Left forelimb (tissue), 1 donor: ENCODE measurements at regions not wholly inside any gene's neighbourhood (a gene's known extent, or its start where the extent isn't known, plus 50 kb on each side); places are given as distances from the start of the nearest gene placed in this dataset.

Source experiments
- DNase-seq: peaks from one replicate; pipeline ENCODE4 v3.0.0-alpha.2; 2018; ENCODE audit warnings: low spot score

- no peak for DNase-seq
These were observed 249.2 kb upstream of the ANKRD55 start for GRCh38 chr5:56482363-56482762.

- DNase-seq, result peak; percentile 78
These were observed 248.6 kb upstream of the ANKRD55 start for GRCh38 chr5:56481428-56482357.

GRCh38 chr5:56480705-56481427 lies 247.7 kb upstream of the ANKRD55 start:
- DNase-seq, result peak; percentile 90

- no peak for DNase-seq
These were observed 247.1 kb upstream of the ANKRD55 start for GRCh38 chr5:56480078-56480704.

GRCh38 chr5:56479696-56480077 lies 246.6 kb upstream of the ANKRD55 start:
- DNase-seq, result no peak

- no peak for DNase-seq
These were observed 246.0 kb upstream of the ANKRD55 start for GRCh38 chr5:56479126-56479525.

- no peak for DNase-seq
These were observed 244.9 kb upstream of the ANKRD55 start for GRCh38 chr5:56478062-56478461.

- DNase-seq, result no peak
These were observed 243.3 kb upstream of the ANKRD55 start for GRCh38 chr5:56476487-56476856.

GRCh38 chr5:56475689-56476486 lies 242.8 kb upstream of the ANKRD55 start:
- DNase-seq, result no peak

- no peak for DNase-seq
These were observed 238.6 kb upstream of the ANKRD55 start for GRCh38 chr5:56471707-56472106.

- no peak for DNase-seq
These were observed 236.9 kb upstream of the ANKRD55 start for GRCh38 chr5:56470007-56470406.

GRCh38 chr5:56468277-56468676 lies 235.1 kb upstream of the ANKRD55 start:
- no peak for DNase-seq

- DNase-seq, result no peak
These were observed 234.1 kb upstream of the ANKRD55 start for GRCh38 chr5:56467176-56467717.

- DNase-seq, result no peak
These were observed 233.1 kb upstream of the ANKRD55 start for GRCh38 chr5:56466136-56466816.

GRCh38 chr5:56465769-56466135 lies 232.6 kb upstream of the ANKRD55 start:
- DNase-seq, result no peak

- no peak for DNase-seq
These were observed 232.0 kb upstream of the ANKRD55 start for GRCh38 chr5:56464935-56465768.

GRCh38 chr5:56463944-56464571 lies 230.9 kb upstream of the ANKRD55 start:
- no peak for DNase-seq

- DNase-seq, result no peak
These were observed 228.5 kb upstream of the ANKRD55 start for GRCh38 chr5:56461584-56461983.

GRCh38 chr5:56460681-56461191 lies 227.6 kb upstream of the ANKRD55 start:
- DNase-seq, result no peak

GRCh38 chr5:56460195-56460546 lies 227.0 kb upstream of the ANKRD55 start:
- DNase-seq, result no peak
